Skin epidermis (tissue), 12 donors: ENCODE measurements at regions not wholly inside any gene's neighbourhood (a gene's known extent, or its start where the extent isn't known, plus 50 kb on each side); places are given as distances from the start of the nearest gene placed in this dataset.

Experiments
- H3K27ac ChIP-seq, 21 experiments: fragments of 200-600 bp; sonication (generic) in 11 of 21; one replicate each; pipeline ENCODE4 v1.5.0; 2020; ENCODE audit warnings: mild to moderate bottlenecking in 3 of 21, inconsistent platforms in 2 of 21, moderate library complexity in 2 of 21
- H3K4me3 ChIP-seq, 7 experiments: fragments of 200-600 bp; sonication (generic) in 2 of 7; one replicate each; pipeline ENCODE4 v1.5.0; 2020; ENCODE audit warnings: inconsistent platforms in 2 of 7, mild to moderate bottlenecking in 2 of 7, moderate library complexity in 1 of 7

DNA sequence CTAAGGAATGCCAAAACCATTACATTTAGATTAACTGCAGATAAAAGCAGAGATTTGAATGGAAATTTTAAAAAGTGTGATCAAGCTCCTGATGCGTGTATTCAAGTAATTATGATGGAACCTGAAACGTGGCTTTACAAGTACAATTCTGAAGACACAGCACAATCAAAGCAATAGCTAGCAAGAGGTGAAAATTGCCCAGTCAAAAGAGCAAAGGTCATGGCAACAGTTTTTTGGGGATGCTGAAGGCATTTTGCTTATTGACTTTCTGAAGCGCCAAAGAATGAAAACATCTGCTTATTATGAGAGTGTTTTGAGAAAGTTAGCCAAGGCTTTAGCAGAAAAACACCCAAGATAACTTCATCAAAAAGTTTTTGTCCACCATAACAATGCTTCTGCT is 389.6 kb upstream of the TENM4 start:
- H3K27ac ChIP-seq = no peak overlapping the region
- H3K4me3 ChIP-seq = no peak overlapping the region

DNA sequence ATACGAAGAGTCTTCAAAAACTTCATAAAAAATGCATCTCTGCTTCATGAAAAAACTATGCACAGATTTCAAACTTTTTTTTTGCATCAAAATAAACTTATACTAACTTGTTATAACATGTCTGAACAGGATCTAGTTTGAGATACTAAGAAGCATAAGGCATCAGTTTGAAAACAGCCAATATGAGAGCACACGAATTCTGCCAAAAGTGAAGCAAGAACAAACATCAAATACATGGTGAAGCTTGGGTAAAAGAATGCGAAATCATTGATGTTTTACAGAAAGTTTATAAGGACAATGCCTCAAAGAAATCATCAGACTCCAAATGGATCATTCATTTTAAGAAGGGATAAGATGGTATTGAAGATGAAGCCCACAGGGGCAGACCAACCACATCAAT is 389.1 kb upstream of the TENM4 start:
- H3K4me3 ChIP-seq = no peak overlapping the region
- H3K27ac ChIP-seq = no peak overlapping the region

GRCh38 chr11:79822766-79823165 is 381.9 kb upstream of the TENM4 start:
- Histone ChIP-seq H3K27ac (no peak overlapping the region), H3K4me3 (no peak overlapping the region)

DNA sequence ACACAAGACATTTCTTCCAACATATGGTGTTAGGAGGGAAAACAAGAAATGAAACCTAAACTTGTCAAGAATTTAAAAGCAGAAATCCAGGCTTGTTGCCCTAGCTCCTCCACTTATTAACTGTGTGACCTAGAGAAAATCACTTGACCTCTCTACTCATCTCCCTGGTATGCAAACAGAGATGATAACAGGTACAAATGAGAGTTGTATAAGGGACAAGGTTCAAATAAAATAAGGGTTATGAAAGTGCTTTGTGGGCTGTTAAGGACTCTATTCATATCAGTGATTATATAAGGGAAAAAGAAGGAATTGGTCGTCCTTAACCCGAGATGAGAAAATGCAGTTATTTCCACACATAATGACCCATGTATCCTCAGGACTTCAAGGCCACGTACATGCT is 372.7 kb upstream of the TENM4 start:
- Histone ChIP-seq H3K4me3 (no peak overlapping the region), H3K27ac (no peak overlapping the region)

GRCh38 chr11:79809487-79809886 is 368.7 kb upstream of the TENM4 start:
- H3K4me3 ChIP-seq = no peak overlapping the region

GRCh38 chr11:79807506-79807905 is 366.7 kb upstream of the TENM4 start:
- Histone ChIP-seq H3K27ac (no peak overlapping the region), H3K4me3 (no peak overlapping the region)

More at GRCh38 chr11:79809487-79809886, 368.7 kb upstream of the TENM4 start:
- H3K27ac ChIP-seq = no peak overlapping the region

- H3K4me3 ChIP-seq = no peak overlapping the region
- H3K27ac ChIP-seq = no peak overlapping the region
Observed at GRCh38 chr11:79796704-79797103, 355.9 kb upstream of the TENM4 start.

- H3K27ac ChIP-seq = no peak overlapping the region
- no peak overlapping the region for H3K4me3 ChIP-seq
Observed at GRCh38 chr11:79794484-79795393, 353.9 kb upstream of the TENM4 start.

DNA sequence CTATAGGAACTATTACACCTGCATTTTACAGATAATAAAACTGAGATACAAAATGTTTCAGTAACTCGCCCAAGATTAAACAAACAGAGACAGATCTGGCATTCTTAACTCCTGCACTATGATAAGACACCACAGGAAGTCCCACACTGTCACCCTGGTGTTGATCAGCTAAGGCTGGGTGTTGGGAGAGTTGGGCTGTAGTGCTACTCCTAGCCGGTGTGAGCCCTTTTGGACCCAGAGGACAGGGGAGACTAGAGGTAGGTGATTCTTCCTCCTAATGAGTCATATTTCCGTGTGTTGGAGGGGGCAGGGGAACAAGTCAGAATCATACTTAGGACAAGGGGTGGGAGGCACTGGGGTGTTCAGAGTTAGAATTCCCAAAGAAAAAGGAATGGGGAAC is 353.2 kb upstream of the TENM4 start:
- H3K27ac ChIP-seq = no peak overlapping the region
- H3K4me3 ChIP-seq = no peak overlapping the region

GRCh38 chr11:79786961-79787360 is 346.1 kb upstream of the TENM4 start:
- Histone ChIP-seq H3K4me3 (no peak overlapping the region), H3K27ac (no peak overlapping the region)

- Histone ChIP-seq H3K27ac (no peak overlapping the region), H3K4me3 (no peak overlapping the region)
Observed at GRCh38 chr11:79783833-79784232, 343.0 kb upstream of the TENM4 start.

GRCh38 chr11:79768343-79768742 is 327.5 kb upstream of the TENM4 start:
- no peak overlapping the region for H3K27ac ChIP-seq
- H3K4me3 ChIP-seq = no peak overlapping the region

DNA sequence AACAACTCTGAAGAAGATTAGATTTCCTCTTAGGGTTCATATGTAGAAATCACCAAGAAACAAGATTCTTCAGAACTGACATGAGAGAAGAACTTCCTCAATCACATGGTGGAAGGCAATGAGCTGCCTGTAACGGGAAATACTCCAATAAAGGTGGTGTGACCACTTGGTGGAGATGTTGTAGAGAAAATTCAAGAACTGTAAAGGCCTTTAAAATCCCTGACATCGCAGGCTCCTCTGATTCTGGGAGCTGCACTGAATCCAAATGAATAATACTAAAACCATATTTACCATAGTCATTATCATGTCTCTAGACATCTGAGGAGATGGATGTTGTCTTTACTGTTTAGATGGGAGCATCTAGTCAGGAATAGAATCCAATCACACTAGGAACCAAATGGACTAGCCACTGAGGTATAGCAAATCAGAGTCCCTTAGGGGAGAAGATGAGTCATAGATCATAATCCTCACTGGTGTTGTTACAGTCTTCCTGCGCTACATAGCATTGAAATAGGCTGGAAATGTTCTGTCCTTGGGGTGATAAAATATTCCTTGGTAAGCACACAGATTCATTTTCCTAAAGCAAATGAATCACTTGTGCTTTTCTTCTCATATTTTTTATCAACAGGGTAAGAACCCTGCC is 321.6 kb upstream of the TENM4 start:
- Histone ChIP-seq H3K27ac (no peak overlapping the region), H3K4me3 (no peak overlapping the region)

GRCh38 chr11:79758325-79758724 is 317.5 kb upstream of the TENM4 start:
- no peak overlapping the region for H3K4me3 ChIP-seq

GRCh38 chr11:79747406-79747805 is 306.6 kb upstream of the TENM4 start:
- no peak overlapping the region for H3K27ac ChIP-seq
- no peak overlapping the region for H3K4me3 ChIP-seq

More at GRCh38 chr11:79758325-79758724, 317.5 kb upstream of the TENM4 start:
- H3K27ac ChIP-seq = no peak overlapping the region

- H3K27ac ChIP-seq = no peak overlapping the region
Observed at GRCh38 chr11:79744941-79745340, 304.1 kb upstream of the TENM4 start.

DNA sequence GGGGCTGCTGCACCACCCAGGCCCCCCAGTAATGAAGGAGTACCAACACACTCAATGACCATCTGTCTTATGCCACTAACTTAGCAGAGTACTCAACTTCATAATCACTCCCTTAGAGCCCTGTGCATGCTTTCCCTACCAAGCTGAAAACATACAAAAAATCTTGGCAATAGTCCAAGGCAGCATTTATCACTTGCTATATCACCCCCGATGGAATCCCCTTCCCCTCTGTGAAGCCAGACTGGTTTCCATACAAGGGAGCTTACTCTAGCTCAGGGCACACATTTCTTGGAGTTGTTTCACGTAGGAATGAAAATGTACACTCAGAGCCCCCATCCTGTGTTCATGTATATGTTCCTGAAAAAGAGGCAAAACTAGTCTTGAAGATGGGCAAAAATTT is 301.3 kb upstream of the TENM4 start:
- Histone ChIP-seq H3K4me3 (no peak overlapping the region), H3K27ac (no peak overlapping the region)

More at GRCh38 chr11:79744941-79745340, 304.1 kb upstream of the TENM4 start:
- no peak overlapping the region for H3K4me3 ChIP-seq

- no peak overlapping the region for H3K27ac ChIP-seq
- H3K4me3 ChIP-seq = no peak overlapping the region
Observed at GRCh38 chr11:79739591-79739990, 298.8 kb upstream of the TENM4 start.

DNA sequence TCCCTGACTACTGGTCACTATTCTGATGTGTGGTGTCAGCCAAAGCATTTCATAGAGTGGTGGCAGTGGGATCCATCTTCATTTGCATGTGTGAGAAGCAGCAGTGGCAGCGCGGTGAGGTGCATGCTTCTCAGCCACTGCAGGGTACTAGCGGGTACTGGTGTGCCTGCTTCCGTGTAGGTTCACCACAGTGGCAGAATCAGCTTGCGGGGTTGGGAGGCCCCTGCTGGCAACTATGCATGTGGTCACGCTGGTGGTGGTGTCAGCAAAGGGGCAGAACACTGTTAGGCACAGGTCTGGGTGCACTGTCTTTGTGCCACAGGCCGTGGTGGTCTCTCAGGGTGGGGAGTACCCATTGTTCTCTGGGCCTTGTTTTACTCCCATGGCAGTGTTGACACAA is 286.4 kb upstream of the TENM4 start:
- Histone ChIP-seq H3K4me3 (no peak overlapping the region), H3K27ac (no peak overlapping the region)

DNA sequence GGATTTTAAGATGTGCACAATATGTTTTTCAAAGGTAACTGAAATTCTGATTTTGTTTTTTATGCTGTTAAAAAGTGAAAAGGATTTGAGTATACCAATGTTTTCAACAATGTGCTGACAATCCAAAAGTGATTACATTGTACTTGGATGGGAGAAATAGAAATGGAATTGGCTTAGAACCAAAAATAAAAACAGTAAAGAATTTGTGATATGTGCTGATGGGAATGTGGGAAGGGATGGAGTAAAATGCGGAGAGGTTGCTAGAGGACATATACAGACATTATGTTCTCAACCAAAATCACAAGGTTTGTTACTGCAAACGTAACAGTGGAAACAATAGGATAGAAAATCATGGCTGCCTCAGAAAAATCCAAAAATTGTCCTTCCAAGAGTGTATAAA is 279.3 kb upstream of the TENM4 start:
- Histone ChIP-seq H3K4me3 (no peak overlapping the region), H3K27ac (no peak overlapping the region)

DNA sequence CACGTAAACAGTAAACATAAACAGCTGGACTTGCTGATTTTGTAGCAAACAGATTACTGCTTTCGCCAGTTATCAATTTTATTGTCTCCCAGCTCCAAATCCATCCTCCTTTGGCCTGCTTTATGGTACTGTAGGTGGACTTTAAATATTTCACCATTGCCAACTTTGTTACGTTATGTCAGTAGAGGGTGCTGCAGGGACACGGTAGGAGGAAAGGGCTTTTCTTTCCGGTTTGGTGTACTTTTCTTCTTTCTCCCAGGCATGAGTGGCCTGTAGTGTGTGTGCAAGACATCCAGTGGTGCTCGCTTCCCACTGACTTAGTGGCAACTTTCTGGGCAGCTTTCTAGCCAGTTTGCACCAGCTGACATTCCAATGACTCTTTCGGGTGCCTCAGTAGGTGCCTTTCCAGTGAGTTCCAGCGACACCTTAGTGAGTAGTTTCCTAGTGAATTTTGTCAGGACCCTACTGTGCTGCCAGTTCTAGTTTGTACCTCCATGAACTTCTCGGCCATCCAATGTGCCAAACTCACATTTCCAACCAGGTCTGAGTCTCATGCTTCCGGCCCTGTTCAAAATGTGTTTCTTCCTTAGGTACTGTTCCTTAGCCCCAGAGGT is 267.6 kb upstream of the TENM4 start:
- no peak overlapping the region for H3K4me3 ChIP-seq
- H3K27ac ChIP-seq = no peak overlapping the region
